WERI-Rb-1 (cell line): ENCODE measurements at regions not wholly inside any gene's neighbourhood (a gene's known extent, or its start where the extent isn't known, plus 50 kb on each side); places are given as distances from the start of the nearest gene placed in this dataset.
"Not testable (repeated sequence)": the region's sequence is repeated elsewhere in the genome, so short reads cannot be mapped to it uniquely, and the experiment has no call there.

ENCODE experiments used
- DNase-seq: peaks from one replicate; pipeline ENCODE4 v3.0.0-alpha.2; 2020
- H3K27ac ChIP-seq: fragments of 250-450 bp; sonication (Bioruptor Pico); 2 replicates; pipeline ENCODE4 v1.5.1; 2020; ENCODE audit warnings: mild to moderate bottlenecking, moderate library complexity
- H3K27me3 ChIP-seq: fragments of 250-450 bp; sonication (Bioruptor Pico); 2 replicates; pipeline ENCODE4 v1.5.1; 2021; ENCODE audit warnings: mild to moderate bottlenecking, low read depth, moderate library complexity; ENCODE audit not compliant: insufficient read depth, severe bottlenecking
- H3K36me3 ChIP-seq: fragments of 250-450 bp; sonication (Bioruptor Pico); 2 replicates; pipeline ENCODE4 v1.5.1; 2020; ENCODE audit warnings: mild to moderate bottlenecking, moderate library complexity
- H3K4me3 ChIP-seq: 2 replicates; pipeline ENCODE4 v1.5.1; 2011; ENCODE audit warnings: low read depth, mild to moderate bottlenecking, control low read depth, low read length
- H3K9me3 ChIP-seq: fragments of 250-450 bp; sonication (Bioruptor Pico); 2 replicates; pipeline ENCODE4 v1.5.1; 2021; ENCODE audit warnings: mild to moderate bottlenecking, moderate library complexity; ENCODE audit not compliant: severe bottlenecking
- TF ChIP-seq, protein P1 (sequence below): IDR thresholded peaks from 2 replicates; pipeline ENCODE4 v1.5.1; 2011; ENCODE audit warnings: low read depth, mild to moderate bottlenecking, control low read depth, inconsistent platforms, low read length

DNA sequence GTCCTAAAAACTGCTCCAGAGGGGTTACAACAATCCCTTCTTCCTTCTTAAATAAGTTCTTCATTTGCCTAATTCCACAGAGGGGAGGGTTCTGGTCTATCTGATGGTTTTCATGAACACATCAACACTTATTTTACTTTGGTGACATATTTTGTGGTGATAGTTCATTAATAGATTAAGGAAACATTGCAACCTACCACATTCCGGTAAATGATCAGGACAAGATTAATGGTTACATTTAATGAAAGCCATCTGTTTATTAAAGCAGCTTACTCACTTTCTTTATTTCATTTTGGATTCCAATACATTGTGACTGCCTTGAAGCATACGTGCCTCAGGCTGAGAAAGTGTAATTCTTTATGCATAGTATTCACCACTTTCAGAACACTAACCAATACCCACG lies 101.0 kb downstream of the SKIDA1 start:
- H3K36me3 ChIP-seq, result no peaks in the 10 kb centered on the region
- no peak for DNase-seq

GRCh38 chr10:21423850-21424249 lies 101.6 kb downstream of the SKIDA1 start:
- Histone ChIP-seq H3K27me3 (no peaks in the 10 kb centered on the region), H3K27ac (no peak overlapping the region), H3K36me3 (no peaks in the 10 kb centered on the region), H3K9me3 (no peaks in the 10 kb centered on the region), H3K4me3 (no peak overlapping the region)
- DNase-seq, result no peak
- TF ChIP-seq, protein P1, sequence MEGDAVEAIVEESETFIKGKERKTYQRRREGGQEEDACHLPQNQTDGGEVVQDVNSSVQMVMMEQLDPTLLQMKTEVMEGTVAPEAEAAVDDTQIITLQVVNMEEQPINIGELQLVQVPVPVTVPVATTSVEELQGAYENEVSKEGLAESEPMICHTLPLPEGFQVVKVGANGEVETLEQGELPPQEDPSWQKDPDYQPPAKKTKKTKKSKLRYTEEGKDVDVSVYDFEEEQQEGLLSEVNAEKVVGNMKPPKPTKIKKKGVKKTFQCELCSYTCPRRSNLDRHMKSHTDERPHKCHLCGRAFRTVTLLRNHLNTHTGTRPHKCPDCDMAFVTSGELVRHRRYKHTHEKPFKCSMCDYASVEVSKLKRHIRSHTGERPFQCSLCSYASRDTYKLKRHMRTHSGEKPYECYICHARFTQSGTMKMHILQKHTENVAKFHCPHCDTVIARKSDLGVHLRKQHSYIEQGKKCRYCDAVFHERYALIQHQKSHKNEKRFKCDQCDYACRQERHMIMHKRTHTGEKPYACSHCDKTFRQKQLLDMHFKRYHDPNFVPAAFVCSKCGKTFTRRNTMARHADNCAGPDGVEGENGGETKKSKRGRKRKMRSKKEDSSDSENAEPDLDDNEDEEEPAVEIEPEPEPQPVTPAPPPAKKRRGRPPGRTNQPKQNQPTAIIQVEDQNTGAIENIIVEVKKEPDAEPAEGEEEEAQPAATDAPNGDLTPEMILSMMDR, result no peak

More for the DNA sequence above, 101.0 kb downstream of the SKIDA1 start:
- Histone ChIP-seq H3K4me3 (no peak overlapping the region), H3K9me3 (no peaks in the 10 kb centered on the region), H3K27ac (no peak overlapping the region), H3K27me3 (no peaks in the 10 kb centered on the region)
- TF ChIP-seq, protein P1, result no peak

DNA sequence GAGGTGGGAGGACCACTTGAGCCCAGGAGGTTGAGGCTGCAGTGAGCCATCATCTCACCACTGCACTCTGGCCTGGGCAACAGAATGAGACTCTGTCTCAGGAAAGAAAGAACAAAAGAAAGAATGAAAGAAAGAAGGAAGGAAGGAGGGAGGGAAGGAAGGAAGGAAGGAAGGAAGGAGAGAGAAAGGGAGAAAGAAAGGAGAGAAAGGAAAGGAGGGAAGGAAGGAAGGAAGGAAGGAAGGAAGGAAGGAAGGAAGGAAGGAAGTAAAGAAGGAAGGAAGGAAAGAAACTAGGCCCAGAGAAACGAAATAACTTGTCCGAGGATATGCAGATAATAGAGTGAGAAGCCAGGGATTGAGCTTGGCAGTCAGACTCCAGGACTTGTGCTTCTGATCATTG lies 102.1 kb downstream of the SKIDA1 start:
- H3K36me3 ChIP-seq, result no peaks in the 10 kb centered on the region
- no peak overlapping the region for H3K27ac ChIP-seq
- H3K9me3 ChIP-seq, result no peaks in the 10 kb centered on the region
- TF ChIP-seq, protein P1, result no peak
- H3K27me3 ChIP-seq, result no peaks in the 10 kb centered on the region
- no peak overlapping the region for H3K4me3 ChIP-seq
- no peak for DNase-seq

DNA sequence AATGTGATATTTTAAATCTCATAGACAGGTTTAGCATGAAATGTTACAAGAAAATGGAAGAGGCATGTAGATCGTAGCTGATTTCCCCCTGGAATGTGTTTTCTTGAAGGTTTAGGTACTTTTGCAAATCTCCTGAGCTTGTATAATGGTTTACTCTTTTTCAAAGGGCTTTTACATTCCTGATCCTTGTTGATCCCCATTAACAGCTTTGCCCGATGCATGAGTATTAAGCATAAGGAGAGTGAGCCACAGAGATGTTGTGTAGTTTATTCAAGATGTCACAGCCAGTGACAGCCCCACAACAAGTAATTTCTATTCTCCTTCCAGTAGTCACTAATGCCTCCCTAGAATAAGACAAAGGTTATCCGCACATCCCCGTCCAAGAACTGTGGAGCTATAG lies 103.7 kb downstream of the SKIDA1 start:
- no peak for DNase-seq
- no peak overlapping the region for H3K4me3 ChIP-seq
- no peaks in the 10 kb centered on the region for H3K27me3 ChIP-seq
- no peaks in the 10 kb centered on the region for H3K9me3 ChIP-seq
- TF ChIP-seq, protein P1, result no peak
- H3K36me3 ChIP-seq, result no peaks in the 10 kb centered on the region
- H3K27ac ChIP-seq, result no peak overlapping the region

GRCh38 chr10:21421016-21421415 lies 104.5 kb downstream of the SKIDA1 start:
- Histone ChIP-seq H3K27me3 (no peaks in the 10 kb centered on the region), H3K36me3 (no peaks in the 10 kb centered on the region)
- DNase-seq, result no peak

GRCh38 chr10:21418981-21419576 lies 106.4 kb downstream of the SKIDA1 start:
- DNase-seq, result not testable (repeated sequence)

More at GRCh38 chr10:21421016-21421415, 104.5 kb downstream of the SKIDA1 start:
- H3K4me3 ChIP-seq, result no peak overlapping the region
- no peak overlapping the region for H3K27ac ChIP-seq
- no peaks in the 10 kb centered on the region for H3K9me3 ChIP-seq
- TF ChIP-seq, protein P1, result no peak

More at GRCh38 chr10:21418981-21419576, 106.4 kb downstream of the SKIDA1 start:
- not testable (repeated sequence) for H3K27me3 ChIP-seq, H3K27ac ChIP-seq, H3K9me3 ChIP-seq, H3K36me3 ChIP-seq, H3K4me3 ChIP-seq
